ENCODE measurements at regions not wholly inside any gene's neighbourhood (a gene's known extent, or its start where the extent isn't known, plus 50 kb on each side); places are given as distances from the start of the nearest gene placed in this dataset.

- TF ChIP-seq CTCF (IDR thresholded peaks at IDR 0.05; ENCODE audit: insufficient read depth, low read length, poor library complexity, severe bottlenecking) (no peak), EZH2phosphoT487 (conservative IDR thresholded peaks at IDR 0.05; ENCODE audit: low read length) (no peak)
Measured at GRCh38 chr11:28495333-28495732, 387.1 kb downstream of the METTL15 start.

Data from SU-DHL-6 (cell line).